ENCODE measurements at regions not wholly inside any gene's neighbourhood (a gene's known extent, or its start where the extent isn't known, plus 50 kb on each side); places are given as distances from the start of the nearest gene placed in this dataset.
"Not testable (repeated sequence)": the region's sequence is repeated elsewhere in the genome, so short reads cannot be mapped to it uniquely, and the experiment has no call there.

DNA sequence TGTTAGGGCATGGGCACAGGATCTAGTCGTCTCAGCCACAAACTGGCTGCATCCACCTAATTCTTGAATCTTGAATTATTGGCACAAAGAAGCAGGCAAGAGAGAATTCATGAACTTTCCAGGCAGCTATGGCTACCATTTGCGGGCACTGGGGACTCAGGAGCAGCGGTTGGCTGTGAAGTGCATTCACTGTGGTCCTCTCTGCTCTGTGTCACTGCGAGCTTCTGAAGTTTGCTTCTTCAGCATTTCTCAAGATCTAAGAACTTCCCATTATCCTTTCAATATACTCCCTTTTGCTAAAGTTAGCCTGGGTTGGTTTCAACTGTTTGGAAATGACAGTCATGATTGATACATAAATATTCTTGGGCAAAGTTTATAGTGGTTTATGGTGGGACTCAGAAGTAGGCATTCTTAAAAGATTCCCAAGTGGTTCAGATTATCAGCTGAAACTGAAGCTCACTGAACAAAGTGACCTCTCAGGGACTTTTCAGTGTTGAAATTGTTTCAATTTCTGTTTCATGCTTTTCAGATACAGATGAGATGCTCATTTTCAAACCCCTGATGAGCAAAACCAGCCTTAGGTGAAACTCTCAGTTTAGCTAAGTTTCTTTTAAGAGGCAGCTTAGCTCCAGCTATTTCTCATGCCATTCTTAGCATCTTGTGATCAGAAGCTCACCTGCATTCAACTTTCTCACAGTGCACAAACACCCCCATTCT, 1258.3 kb upstream of the GYPC start:
- no peak for TF ChIP-seq ZFX (IDR thresholded peaks at IDR 0.05; ENCODE audit: borderline replicate concordance)
- TF ChIP-seq, protein P1, sequence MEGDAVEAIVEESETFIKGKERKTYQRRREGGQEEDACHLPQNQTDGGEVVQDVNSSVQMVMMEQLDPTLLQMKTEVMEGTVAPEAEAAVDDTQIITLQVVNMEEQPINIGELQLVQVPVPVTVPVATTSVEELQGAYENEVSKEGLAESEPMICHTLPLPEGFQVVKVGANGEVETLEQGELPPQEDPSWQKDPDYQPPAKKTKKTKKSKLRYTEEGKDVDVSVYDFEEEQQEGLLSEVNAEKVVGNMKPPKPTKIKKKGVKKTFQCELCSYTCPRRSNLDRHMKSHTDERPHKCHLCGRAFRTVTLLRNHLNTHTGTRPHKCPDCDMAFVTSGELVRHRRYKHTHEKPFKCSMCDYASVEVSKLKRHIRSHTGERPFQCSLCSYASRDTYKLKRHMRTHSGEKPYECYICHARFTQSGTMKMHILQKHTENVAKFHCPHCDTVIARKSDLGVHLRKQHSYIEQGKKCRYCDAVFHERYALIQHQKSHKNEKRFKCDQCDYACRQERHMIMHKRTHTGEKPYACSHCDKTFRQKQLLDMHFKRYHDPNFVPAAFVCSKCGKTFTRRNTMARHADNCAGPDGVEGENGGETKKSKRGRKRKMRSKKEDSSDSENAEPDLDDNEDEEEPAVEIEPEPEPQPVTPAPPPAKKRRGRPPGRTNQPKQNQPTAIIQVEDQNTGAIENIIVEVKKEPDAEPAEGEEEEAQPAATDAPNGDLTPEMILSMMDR (IDR thresholded peaks at IDR 0.05), result no peak
- H3K27ac ChIP-seq, result no peak overlapping the region

- no peak overlapping the region for H3K27ac ChIP-seq
- no peak for TF ChIP-seq ZFX (IDR thresholded peaks at IDR 0.05; ENCODE audit: borderline replicate concordance)
- TF ChIP-seq, protein P1 (IDR thresholded peaks at IDR 0.05), result no peak
Observed at GRCh38 chr2:125398738-125399524, 1257.0 kb upstream of the GYPC start.

- H3K27ac ChIP-seq, result no peak overlapping the region
- TF ChIP-seq, protein P1 (IDR thresholded peaks at IDR 0.05), result no peak
- TF ChIP-seq ZFX (IDR thresholded peaks at IDR 0.05; ENCODE audit: borderline replicate concordance), result no peak
Observed at GRCh38 chr2:125405816-125406215, 1250.1 kb upstream of the GYPC start.

- TF ChIP-seq ZFX (IDR thresholded peaks at IDR 0.05; ENCODE audit: borderline replicate concordance), result no peak
- H3K27ac ChIP-seq, result no peak overlapping the region
Observed at GRCh38 chr2:125408874-125409538, 1247.0 kb upstream of the GYPC start.

DNA sequence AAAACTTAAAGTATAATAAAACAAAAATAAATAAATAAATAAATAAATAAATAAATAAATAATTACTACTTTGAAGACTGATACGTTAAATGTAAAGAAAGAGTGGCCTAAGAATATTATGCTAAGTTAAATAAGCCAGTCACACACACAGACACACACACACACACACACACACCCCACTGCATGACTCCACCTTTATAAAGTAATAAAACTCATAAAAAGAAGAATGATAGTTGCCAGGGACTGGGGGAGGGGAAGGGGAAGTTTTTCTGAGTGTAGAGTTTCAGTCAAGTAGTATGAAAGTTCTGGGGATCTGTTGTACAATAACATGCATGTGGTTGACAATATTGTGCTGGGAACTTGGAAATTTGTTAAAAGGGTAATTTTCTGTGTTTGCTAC, 1237.5 kb upstream of the GYPC start:
- no peak overlapping the region for H3K27ac ChIP-seq
- TF ChIP-seq, protein P1 (IDR thresholded peaks at IDR 0.05), result no peak
- TF ChIP-seq ZFX (IDR thresholded peaks at IDR 0.05; ENCODE audit: borderline replicate concordance), result no peak

GRCh38 chr2:125422198-125422770, 1233.7 kb upstream of the GYPC start:
- not testable (repeated sequence) for H3K27ac ChIP-seq

DNA sequence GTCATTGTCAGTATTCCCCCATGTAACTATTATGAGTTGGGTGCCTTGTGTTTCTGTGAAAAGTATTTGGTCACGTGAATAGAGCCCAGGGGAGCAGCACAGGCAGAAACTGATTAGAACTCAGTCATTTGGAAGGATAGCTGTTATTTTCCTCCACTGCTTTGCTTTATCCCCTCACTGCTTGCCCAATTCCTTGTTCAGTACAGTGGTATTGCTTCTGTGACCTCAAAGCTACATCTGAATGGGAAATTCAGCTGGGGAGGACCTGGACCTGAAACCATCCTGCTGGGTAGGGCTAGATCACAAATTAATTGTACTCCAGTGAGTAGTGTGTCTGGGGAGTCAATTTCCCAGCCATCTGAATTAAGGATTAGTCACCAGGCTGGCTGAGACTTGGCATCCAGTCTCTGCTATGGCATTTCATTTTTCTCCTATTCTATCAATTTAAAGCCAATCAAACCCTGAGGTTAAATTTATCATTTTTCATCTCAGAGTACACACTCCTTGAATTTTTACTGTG, 1231.6 kb upstream of the GYPC start:
- TF ChIP-seq ZFX (IDR thresholded peaks at IDR 0.05; ENCODE audit: borderline replicate concordance), result no peak
- TF ChIP-seq, protein P1 (IDR thresholded peaks at IDR 0.05), result no peak
- no peak overlapping the region for H3K27ac ChIP-seq

All from 22Rv1 (cell line).